ENCODE measurements at regions not wholly inside any gene's neighbourhood (a gene's known extent, or its start where the extent isn't known, plus 50 kb on each side); places are given as distances from the start of the nearest gene placed in this dataset.

GRCh38 chr4:31130930-31131329, 410.8 kb downstream of the PCDH7 start:
- no peak for TF ChIP-seq CTCF (conservative IDR thresholded peaks at IDR 0.05; ENCODE audit: low read length)
- no peak for TF ChIP-seq EZH2phosphoT487 (IDR thresholded peaks at IDR 0.05; ENCODE audit: borderline replicate concordance, low read depth, low read length)
